OCI-LY3 (cell line): ENCODE measurements at regions not wholly inside any gene's neighbourhood (a gene's known extent, or its start where the extent isn't known, plus 50 kb on each side); places are given as distances from the start of the nearest gene placed in this dataset.

Experiments
- CTCF ChIP-seq: fragments of 200-600, 300-600 bp; sonication (generic); IDR thresholded peaks from 2 replicates; pipeline ENCODE4 v1.5.1; 2014; ENCODE audit warnings: antibody characterized with exemption, low read length, low read depth
- EZH2phosphoT487 ChIP-seq: fragments of 200-600 bp; shearing (Covaris generic); IDR thresholded peaks from 2 replicates; pipeline ENCODE4 v1.6.1; 2018; ENCODE audit warnings: antibody characterized with exemption, mixed run types, low read depth

- TF ChIP-seq CTCF (no peak), EZH2phosphoT487 (no peak)
These were observed 718.3 kb downstream of the EPM2A start for GRCh38 chr6:145017051-145017450.
